GM18511 (cell line): ENCODE measurements at regions not wholly inside any gene's neighbourhood (a gene's known extent, or its start where the extent isn't known, plus 50 kb on each side); places are given as distances from the start of the nearest gene placed in this dataset.

Experiments used
- ATAC-seq: cut with Tn5 transposase; IDR thresholded peaks from one replicate; pipeline ENCODE4 v1.9.1; 2021; ENCODE audit warnings: mild to moderate bottlenecking, moderate library complexity; ENCODE audit not compliant: unreplicated experiment

DNA sequence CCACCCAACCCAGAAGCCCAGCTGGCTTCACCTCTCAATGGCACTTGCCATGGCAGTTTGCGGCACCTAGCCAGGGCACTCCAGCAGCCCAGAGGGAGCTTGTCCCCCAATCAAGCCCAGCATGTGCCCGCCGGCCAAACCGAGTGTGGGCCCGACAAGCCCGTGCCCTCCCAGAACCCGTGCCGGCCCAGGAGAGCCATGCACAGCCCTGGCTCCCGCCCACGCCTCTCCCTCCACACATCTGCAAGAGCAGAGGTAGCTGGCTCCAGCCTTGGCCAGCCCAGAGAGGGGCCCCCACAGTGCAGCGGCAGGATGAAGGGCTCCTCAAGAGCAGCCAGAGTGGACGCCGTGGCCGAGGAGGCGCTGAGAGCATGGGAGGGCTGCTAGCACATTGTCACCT lies 2278.0 kb upstream of the PCDH20 start:
- ATAC-seq, result no peak

GRCh38 chr13:63691474-63691873 lies 2275.8 kb upstream of the PCDH20 start:
- ATAC-seq, result no peak

GRCh38 chr13:63690672-63691071 lies 2275.0 kb upstream of the PCDH20 start:
- ATAC-seq, result no peak

GRCh38 chr13:63684822-63685221 lies 2269.2 kb upstream of the PCDH20 start:
- ATAC-seq, result no peak

DNA sequence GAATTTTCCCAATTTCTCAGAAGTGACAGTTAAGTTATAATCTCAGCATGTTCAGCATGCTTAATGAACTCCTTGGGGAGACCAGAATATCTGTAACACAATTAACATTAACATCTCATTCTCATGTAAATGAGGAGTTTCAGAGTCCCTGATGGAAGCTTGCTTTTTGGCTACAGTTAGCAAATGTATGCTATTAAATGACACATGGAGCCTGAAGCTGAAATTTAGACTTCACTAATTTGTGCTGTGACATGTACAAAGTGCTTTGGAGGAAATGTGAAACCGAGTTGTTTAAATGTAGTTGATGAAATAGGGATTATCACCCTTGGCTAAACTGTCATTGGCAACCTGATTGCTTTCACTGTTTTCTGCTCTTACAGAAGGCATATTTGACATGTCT lies 2265.1 kb upstream of the PCDH20 start:
- no peak for ATAC-seq

DNA sequence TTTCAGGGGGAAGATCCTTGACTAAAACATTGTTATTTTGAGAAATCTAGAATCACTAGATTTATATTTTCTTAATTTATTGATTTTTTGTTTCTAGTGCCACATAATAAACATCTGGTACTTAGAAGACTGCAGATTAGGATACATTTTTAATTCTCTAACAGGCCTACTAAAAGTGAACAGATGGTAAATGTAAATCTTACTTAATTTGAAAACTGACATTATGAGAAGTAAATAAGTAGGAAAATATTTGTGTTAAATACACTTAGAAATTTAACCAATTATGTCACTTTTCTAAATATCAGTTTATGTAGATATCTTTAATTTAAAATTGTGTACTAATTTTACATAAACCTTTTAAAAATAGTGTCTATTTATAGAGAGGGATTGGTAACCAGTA lies 2255.6 kb upstream of the PCDH20 start:
- no peak for ATAC-seq

GRCh38 chr13:63651394-63651793 lies 2235.7 kb upstream of the PCDH20 start:
- ATAC-seq, result no peak

DNA sequence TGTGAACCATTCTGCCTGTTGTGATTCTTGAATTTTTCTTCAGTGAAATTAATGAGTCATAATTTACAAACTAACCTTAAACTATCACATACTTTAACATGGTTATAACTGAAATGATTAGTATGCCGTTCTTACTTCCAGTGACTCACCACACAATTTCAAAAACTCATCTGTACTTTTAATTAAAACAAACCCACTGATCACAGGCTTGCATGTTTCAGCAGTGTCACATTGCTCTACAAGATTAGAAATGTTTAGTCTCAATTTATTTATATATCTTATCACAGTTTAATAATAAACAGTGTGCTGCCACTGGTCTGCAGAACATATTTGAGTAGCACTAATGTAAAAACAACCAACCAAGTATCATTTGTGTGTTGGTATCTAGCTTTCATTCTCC lies 2227.9 kb upstream of the PCDH20 start:
- no peak for ATAC-seq

DNA sequence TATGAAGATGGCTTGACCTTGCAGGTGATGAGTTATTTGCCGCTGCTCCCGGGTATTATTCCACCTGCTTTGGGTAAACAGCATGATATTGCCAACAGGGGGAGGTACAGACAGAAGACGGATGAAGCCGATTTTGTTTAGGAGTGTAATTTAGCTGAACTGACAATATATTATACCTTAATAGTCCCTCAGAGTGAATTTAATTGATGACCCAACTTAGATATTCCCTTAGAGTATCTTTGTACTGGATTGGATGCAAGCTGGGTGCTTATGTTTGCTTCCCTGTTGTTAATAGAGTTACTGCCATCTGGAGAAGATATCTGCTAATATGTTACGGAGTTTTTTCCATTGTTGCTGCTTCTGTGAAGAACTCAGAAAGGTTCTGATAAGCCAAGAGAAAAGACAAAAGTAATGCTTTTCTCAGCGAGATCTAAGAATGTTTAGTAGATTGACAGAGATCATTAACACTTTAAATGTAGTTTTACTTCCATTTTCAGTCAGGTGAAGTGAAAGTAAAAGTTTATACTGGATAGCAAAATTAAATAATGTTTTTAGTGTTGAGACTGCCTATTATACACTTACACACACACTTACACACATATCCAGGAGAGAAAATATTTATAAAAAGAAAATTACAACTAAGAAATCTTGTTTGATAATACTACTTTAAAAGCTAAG lies 2220.8 kb upstream of the PCDH20 start:
- ATAC-seq, result peak; percentile 52

DNA sequence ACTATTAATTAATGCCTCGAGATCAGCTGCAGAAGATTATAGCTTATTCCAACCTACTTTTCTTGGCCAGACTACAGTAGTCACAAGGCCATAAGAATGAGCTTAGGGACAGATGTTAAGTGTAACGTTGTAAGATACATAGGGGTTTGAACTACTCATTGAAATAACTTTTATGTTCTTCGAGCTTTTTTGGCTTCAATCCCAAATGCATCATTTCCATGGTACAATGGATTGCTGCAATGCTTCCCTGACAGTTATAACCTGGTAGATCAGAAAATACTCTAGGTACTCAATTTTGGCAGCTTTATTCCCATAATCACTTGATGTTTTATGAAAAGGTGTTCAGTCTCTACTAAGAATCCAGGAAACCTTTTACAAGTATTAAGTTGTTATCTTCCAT lies 2216.7 kb upstream of the PCDH20 start:
- no peak for ATAC-seq

DNA sequence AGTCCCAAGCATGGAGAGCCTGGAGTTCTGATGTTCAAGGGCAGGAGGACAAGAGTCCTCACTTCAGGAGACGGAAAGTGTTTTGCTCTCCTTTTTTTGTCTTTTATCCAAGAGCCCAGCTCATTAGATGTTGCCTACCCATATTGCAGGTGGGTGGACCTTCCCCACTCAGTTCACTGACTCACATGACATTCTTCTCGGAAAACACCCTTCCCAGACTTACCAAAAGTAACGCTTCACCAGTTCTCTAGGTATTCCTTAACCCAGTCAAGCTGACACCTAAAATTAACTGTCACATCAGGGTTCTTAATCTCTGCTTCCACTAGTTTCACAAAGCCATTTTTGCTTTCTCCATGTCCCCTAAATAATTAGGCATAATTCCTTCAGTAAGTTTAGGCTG lies 2215.4 kb upstream of the PCDH20 start:
- no peak for ATAC-seq

DNA sequence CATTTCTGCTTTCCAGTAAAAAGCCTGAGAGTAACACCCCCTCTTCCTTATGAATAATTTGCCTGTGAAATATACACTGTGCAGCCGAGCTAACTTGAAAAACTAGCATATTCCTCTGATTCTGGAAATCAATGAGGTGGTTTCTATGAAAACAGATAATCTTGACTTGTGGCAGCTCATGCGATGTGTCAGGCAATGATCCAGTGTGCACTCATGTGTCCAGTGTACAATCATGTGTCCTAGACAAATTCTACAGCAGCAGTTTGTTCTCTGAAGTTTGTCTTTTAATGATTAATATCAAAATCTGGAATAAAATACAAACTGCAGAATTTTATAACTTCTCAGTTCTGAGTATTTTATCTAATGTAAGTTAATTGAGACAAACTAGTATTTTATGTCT lies 2213.9 kb upstream of the PCDH20 start:
- ATAC-seq, result no peak

DNA sequence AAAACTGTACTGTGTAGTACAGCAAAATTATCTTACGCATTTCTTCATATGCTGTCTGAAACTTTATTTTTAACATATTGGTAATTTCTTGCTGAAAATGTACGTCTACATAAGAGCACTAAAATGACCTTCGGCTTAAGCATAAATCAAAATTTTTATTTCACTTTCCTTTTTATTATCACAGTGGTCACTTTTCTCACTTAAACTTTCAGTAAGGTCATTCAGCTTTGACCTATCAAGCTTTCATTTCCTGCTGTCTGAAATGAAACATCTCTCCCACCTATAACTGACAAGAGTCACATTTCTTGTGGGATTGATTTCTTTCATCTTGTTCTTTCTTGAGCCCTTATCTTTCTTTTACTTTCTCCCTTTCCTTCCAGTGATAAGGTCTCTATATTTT lies 2212.7 kb upstream of the PCDH20 start:
- ATAC-seq, result no peak

DNA sequence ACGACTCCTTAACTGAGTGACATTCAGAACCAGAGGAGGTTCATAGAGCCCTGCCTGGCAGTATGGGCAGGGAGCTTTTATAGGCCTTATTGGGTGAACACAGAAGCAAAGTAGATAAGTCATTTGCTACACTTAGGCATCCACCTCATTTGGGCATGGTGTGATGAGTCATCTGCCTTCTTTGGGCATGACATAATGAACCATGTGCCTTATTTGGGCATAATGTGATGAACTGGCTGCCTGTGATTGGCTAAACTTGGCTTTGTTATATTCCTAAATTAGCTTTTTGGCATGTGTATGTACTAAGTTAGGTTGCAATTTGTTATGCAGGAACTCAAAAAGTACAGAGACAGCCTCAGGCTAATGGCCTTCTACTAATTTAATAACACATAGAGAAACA lies 2210.2 kb upstream of the PCDH20 start:
- no peak for ATAC-seq

- ATAC-seq, result no peak
Observed at GRCh38 chr13:63614874-63615612, 2199.4 kb upstream of the PCDH20 start.

- no peak for ATAC-seq
Observed at GRCh38 chr13:63607153-63607552, 2191.5 kb upstream of the PCDH20 start.

GRCh38 chr13:63605962-63606361 lies 2190.3 kb upstream of the PCDH20 start:
- ATAC-seq, result no peak

- ATAC-seq, result no peak
Observed at GRCh38 chr13:63605403-63605802, 2189.8 kb upstream of the PCDH20 start.

GRCh38 chr13:63595811-63596210 lies 2180.2 kb upstream of the PCDH20 start:
- ATAC-seq, result no peak

- no peak for ATAC-seq
Observed at GRCh38 chr13:63586467-63586866, 2170.8 kb upstream of the PCDH20 start.

GRCh38 chr13:63578796-63579195 lies 2163.1 kb upstream of the PCDH20 start:
- no peak for ATAC-seq

DNA sequence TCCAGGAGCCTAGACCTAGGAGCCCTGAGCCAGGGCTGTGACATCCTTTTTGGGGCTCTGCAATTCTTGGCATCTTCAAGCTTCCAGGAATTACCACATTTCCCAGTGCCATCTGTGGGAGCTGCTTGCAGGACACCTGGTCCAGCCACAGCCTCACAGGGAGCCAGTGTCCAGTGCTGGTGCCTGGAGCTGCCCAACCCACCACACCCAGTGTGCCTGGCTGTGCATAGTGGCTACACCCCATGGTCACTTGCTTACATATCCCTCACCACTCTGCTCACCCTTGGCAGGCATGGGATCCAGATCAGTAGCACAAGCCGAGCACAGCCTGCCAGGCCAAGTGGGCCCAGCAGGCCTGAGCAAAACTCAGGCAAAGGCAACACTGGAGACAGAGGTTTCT lies 2151.4 kb upstream of the PCDH20 start:
- no peak for ATAC-seq

DNA sequence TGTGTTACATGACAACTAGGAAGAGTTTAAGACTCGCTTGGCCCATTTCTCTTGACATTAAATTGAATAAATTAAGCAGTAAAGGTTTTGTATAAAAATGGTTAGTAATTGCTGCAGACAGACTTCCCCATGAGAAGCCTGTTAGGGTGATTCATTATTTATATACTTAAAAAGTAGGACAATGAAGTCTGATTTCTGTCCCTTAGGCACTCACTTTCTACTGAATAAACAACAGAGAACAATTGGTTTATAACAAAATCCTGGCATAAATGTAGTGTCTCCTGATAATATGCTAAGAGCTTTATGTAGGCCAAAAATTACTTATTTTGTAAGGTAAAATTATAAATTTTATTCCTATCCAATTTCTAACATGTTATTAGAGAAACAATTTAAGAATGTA lies 2138.5 kb upstream of the PCDH20 start:
- ATAC-seq, result no peak
